HG03103 (cell line): ENCODE measurements at regions not wholly inside any gene's neighbourhood (a gene's known extent, or its start where the extent isn't known, plus 50 kb on each side); places are given as distances from the start of the nearest gene placed in this dataset.
A peak's percentile ranks its signal among the peaks of the same experiment; 100 is the strongest.

Experiments used
- ATAC-seq: cut with Tn5 transposase; IDR thresholded peaks from one replicate; pipeline ENCODE4 v1.9.1; 2021; ENCODE audit warnings: low read depth; ENCODE audit not compliant: unreplicated experiment

GRCh38 chr9:108476574-108476973 is 379.2 kb downstream of the ACTL7B start:
- ATAC-seq = no peak

GRCh38 chr9:108475813-108476212 is 380.0 kb downstream of the ACTL7B start:
- ATAC-seq = no peak

DNA sequence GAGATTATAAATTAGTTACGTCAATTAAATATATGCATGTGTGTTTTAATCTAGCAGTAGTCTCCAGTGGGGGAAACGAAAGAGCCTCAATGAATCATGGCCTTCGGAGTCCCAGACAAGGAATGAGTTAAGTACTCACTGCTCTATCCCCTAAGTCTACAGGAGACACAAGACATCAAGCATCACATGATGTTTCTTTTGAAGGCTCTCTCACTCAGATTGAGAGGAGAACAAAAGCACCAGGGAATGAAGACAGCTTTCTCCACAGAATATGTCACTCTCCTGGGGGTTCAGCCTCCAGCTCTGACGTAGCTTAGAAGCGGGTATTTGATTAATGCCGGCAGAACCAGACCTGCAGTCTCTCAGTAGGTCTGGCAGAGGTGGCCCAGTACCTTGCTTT is 381.4 kb downstream of the ACTL7B start:
- no peak for ATAC-seq

GRCh38 chr9:108473209-108474112 is 382.3 kb downstream of the ACTL7B start:
- ATAC-seq = no peak

DNA sequence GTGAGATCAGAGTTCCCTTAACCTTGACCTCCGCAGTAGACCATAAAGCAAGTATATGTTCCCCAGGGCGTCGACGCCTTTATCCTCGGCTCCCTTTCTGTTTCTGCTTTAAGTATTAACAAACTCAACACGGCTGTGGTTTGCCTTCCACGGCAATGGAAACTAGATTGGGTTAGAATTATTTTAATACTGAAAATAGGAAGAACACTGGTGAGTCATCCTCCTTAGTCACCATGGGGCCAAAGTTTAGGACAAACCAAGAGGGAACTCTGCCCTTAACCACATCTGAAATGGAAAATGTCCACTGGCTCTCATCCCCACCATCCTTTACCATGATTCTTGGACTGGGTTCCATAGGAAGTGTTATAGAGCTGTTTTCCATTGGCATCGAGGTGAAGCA is 386.1 kb downstream of the ACTL7B start:
- no peak for ATAC-seq

GRCh38 chr9:108468364-108468763 is 387.4 kb downstream of the ACTL7B start:
- ATAC-seq = peak; percentile 73

DNA sequence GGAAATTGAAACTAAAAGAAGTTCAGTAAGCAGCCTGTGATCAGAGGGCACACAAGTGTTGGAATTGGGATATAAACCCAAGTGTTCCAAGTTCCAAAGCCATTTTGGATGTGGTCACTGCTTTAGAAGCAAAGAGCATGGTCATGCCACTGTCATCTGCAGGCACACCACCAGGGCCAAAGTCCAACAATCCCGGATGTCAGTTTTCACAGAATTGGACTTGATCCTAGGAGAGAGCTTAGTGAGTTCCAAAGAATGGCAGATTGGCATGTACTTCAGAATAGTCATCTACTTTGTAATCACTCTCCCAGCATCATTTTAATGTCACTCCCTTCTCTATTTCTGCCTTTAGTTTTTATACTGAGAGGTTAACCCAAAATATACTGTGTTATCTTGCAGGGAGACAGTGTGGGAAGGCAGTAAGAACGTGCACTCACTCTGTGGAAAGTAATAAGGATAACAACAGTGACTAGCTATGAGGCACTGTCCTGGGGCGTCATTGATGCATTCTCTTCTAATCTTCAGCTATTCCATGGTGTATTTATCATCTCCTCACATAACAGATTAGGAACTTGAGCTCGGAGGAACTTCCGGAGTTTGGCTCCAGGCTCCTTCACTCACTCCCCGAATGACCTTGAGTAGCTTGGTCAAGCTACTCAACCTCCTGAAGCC is 388.0 kb downstream of the ACTL7B start:
- no peak for ATAC-seq

DNA sequence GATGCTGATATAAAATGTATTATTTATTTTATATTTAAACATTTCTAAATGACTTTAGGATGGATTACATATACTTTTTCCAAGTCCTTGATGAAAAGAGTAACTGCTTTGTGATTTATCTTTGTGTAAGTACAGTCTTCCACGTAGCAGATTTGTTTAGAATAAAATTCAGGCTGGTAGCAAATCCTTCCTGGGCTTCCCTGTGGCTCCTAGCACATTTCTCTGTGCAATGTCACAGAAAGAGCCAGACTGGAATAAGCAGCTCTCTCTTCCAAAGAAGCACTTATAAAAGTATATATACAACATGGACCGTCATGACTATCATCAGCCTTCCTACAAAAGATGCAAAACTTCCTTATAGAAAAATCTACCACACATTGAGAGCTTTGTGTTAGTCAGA is 388.6 kb downstream of the ACTL7B start:
- ATAC-seq = no peak

DNA sequence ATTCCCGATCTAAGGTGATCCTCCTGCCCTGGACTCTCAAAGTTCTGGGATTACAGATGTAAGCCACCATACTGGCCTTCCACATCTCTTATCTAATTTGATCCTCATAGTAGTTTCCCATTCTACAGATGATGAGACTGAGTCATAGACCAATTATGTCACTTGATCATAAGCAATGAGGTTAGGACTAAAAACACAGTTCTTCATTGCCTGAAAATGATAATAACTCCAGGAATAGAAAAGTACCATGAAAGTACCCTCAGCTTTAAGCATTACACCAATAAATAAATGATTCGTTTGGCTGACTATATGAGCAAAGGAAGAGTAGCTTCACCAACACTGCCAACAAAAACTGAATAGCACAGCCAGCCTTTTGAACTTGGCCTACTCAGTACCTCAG is 389.5 kb downstream of the ACTL7B start:
- no peak for ATAC-seq

DNA sequence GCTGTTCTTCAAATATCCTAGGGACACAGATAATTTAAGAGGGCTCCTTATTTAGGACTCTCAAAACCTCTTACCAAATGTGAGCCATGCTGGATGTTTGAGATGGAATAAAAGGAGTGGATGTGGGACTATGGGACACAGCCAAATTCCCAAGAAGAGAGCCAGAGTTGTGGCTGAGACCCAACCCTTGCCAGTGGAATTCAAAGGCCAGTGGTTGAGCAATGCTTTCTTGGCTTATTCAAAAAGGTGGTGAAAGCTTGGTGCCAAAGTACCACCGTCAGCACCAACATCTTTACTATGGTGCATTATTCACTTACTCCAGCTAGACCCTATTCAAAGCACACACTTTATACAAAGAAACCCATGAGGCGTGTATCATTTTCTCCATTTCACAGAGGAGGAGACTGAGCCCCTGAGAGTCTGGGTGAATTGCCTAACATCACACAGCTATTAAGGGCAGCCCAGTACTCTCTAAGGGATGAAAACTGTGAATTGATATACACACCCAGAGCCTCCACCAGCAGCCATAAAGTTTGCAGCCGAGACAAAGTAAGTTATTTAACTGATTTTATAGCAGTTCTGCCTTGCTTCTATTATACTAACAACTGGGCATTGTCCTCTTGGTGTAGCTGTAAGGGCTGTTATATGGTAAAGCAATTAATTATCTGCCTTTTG is 391.7 kb downstream of the ACTL7B start:
- ATAC-seq = no peak

DNA sequence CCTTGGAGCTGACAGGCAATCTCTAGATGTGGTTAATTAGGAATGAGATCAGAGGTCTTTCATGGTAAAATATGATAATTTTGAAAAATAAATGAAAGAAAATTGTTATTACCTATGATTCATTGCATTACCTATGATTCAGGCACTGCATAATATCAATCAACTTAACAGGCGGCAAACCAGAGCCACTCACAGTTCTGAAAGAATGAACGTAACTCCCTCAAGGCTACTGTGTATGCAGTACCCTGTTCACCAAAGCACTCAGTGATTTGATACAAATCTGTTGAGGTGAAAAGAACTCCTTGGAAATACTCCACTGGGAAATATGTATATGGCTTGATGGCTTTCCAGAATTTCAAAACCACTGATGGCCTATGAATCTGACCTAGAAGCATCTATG is 398.9 kb downstream of the ACTL7B start:
- ATAC-seq = no peak

- no peak for ATAC-seq
Observed at GRCh38 chr9:108445431-108446071, 410.2 kb downstream of the ACTL7B start.

- ATAC-seq = no peak
Observed at GRCh38 chr9:108444400-108445358, 411.1 kb downstream of the ACTL7B start.

- no peak for ATAC-seq
Observed at GRCh38 chr9:108443741-108444140, 412.0 kb downstream of the ACTL7B start.

DNA sequence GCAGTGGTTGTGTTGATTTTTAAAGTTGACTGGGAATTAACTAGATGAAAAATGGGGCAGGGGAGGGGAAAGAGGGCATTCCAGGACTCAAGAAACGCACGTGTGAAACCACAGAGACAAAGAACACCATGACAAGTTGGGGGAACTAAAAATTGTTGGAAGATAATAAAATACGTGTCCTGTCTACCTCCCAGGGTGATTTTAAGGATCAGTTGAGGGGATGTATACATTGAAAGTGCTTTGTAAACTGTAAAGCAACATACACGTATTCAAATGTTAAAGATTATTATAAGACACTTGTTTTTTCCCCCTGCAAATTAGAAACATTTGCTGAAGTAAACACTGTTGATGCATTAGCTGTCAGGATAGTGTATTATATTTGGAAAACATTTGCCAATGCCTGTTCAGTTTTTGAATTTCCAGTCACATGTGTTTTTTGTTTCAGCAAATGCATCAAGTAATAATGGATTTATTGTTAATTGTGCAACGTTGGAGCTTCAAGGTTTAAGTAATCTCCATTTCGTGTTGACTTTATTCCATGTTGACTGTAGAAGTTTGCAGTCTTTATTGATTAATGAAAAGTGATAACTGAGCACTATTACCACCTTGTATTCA is 412.7 kb downstream of the ACTL7B start:
- ATAC-seq = no peak

DNA sequence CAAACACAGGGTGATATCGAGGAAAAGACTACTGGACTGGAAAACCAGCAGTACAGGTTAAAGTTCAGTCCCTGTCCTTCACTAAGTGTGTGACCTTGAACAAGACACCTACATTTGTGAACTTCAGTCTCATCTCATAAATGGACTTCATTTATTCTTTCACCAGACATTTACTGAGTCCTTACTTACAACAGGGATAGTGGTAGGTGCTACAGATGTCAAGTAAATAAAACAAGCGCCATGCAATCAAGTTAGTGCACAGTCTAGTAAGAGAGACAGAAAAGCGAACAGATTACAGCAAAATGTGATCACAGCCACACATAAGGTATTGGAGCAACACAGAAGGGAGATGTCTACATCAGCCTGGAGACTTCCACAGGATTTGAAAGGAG is 413.2 kb downstream of the ACTL7B start:
- no peak for ATAC-seq

DNA sequence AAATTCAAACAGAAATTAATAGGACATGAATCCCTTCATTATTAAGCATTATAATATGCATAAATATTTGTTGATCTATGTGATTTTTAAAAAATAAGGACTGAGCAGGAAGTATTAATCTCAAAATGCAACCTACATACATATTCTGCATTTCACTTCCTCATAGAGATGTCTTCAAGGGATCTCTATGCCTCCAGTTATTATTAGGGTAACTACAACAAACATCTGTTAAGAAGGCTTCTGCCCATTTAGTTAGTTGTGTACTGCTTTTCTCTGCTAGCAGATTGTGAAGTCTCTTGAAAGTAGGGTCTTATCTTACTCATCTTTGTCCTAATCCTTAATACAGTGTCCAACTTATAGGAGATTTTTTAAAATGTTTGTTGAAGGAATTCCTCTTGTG is 414.1 kb downstream of the ACTL7B start:
- no peak for ATAC-seq

DNA sequence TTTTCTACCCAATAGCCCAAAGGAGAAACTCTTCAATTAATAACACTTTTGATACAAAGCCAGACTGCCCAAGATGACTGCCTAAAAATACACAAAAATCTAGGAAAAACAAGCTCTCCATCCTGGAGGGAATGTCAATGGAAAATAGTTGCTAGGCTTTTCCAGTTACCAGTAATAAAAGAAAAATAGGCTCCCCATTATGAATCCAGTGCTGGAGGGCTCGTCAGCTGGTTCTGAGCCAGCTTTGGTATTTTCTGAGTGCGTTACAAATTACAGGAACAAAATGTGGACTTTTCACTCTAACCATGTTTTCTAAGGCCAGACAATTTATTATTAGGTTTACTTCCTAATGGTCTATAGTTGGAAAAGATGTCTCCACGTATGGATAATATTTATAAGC is 414.5 kb downstream of the ACTL7B start:
- no peak for ATAC-seq

- ATAC-seq = no peak
Observed at GRCh38 chr9:108439947-108440346, 415.8 kb downstream of the ACTL7B start.
